B cell (primary cell): ENCODE measurements at regions not wholly inside any gene's neighbourhood (a gene's known extent, or its start where the extent isn't known, plus 50 kb on each side); places are given as distances from the start of the nearest gene placed in this dataset.

Experiments
- EZH2 ChIP-seq: IDR thresholded peaks from 2 replicates; pipeline ENCODE4 v1.6.1; 2012; ENCODE audit warnings: borderline replicate concordance, low read depth, mild to moderate bottlenecking, moderate library complexity, low read length; ENCODE audit not compliant: insufficient read depth, poor library complexity, severe bottlenecking
- TF ChIP-seq, protein P1 (sequence below): fragments of 200-600 bp; IDR thresholded peaks from one replicate; pipeline ENCODE4 v1.8.0; 2022; ENCODE audit warnings: antibody characterized with exemption, mild to moderate bottlenecking

DNA sequence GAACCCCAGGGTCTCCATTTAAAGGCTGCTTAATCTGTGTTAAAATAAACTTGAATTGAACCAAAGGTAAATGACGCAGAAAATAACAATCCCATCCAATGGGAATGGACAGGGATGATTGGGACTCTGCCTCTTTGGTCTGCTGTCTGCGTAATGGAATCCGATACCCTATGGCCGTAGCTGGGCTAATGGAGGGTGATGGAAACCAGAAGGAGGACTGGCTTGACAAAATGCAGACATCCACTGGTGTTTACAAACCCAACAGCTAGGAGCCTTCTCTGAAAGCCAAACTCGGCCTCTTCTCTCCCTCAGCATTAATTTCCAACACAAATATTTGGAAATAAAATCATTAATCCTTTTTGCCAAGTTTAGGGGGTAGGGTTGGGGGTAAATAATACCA is 162.2 kb upstream of the CHST15 start:
- TF ChIP-seq, protein P1, sequence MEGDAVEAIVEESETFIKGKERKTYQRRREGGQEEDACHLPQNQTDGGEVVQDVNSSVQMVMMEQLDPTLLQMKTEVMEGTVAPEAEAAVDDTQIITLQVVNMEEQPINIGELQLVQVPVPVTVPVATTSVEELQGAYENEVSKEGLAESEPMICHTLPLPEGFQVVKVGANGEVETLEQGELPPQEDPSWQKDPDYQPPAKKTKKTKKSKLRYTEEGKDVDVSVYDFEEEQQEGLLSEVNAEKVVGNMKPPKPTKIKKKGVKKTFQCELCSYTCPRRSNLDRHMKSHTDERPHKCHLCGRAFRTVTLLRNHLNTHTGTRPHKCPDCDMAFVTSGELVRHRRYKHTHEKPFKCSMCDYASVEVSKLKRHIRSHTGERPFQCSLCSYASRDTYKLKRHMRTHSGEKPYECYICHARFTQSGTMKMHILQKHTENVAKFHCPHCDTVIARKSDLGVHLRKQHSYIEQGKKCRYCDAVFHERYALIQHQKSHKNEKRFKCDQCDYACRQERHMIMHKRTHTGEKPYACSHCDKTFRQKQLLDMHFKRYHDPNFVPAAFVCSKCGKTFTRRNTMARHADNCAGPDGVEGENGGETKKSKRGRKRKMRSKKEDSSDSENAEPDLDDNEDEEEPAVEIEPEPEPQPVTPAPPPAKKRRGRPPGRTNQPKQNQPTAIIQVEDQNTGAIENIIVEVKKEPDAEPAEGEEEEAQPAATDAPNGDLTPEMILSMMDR: no peak
- no peak for TF ChIP-seq EZH2
